GM13976 (cell line): ENCODE measurements at regions not wholly inside any gene's neighbourhood (a gene's known extent, or its start where the extent isn't known, plus 50 kb on each side); places are given as distances from the start of the nearest gene placed in this dataset.

Experiments used
- DNase-seq: peaks from one replicate; pipeline ENCODE4 v3.0.0; 2012; ENCODE audit warnings: low spot score
- CTCF ChIP-seq: IDR thresholded peaks from 2 replicates; pipeline ENCODE4 v1.5.1; 2012; ENCODE audit warnings: borderline replicate concordance, mild to moderate bottlenecking; ENCODE audit not compliant: insufficient read depth; ENCODE audit errors: extremely low read depth, missing control alignments, control extremely low read depth
- in situ Hi-C: fragments of 300-500 bp; cut with MboI; formaldehyde crosslinking; loops from one replicate; pipeline ENCODE4 v1.12.0; 2022; ENCODE audit warnings: low sequenced_read_pairs, mixed read lengths, inconsistent platforms; ENCODE audit not compliant: unreplicated experiment

- in situ Hi-C loops, result loop anchor here (5.0 to 25.0 kb wide), 3 partner anchors 217 to 522 kb away; no protein-coding TSS in a partner anchor
- DNase-seq, result peak; percentile 89
Observed at GRCh38 chr2:64859312-64860212, 129.6 kb upstream of the SLC1A4 start.

GRCh38 chr2:64860276-64860885, 128.8 kb upstream of the SLC1A4 start:
- in situ Hi-C loops, result loop anchor here (5.0 to 25.0 kb wide), 3 partner anchors 218 to 523 kb away; no protein-coding TSS in a partner anchor
- TF ChIP-seq CTCF, result no peak
- peak; percentile 70 for DNase-seq

More at GRCh38 chr2:64859312-64860212, 129.6 kb upstream of the SLC1A4 start:
- no peak for TF ChIP-seq CTCF

GRCh38 chr2:64860936-64861335, 128.3 kb upstream of the SLC1A4 start:
- in situ Hi-C loops, result loop anchor here (5.0 to 25.0 kb wide), 3 partner anchors 219 to 524 kb away; no protein-coding TSS in a partner anchor
- TF ChIP-seq CTCF, result no peak
- no peak for DNase-seq

- TF ChIP-seq CTCF, result no peak
- in situ Hi-C loops, result loop anchor here (5.0 to 25.0 kb wide), 3 partner anchors 219 to 524 kb away; no protein-coding TSS in a partner anchor
- peak; percentile 42 for DNase-seq
Observed at GRCh38 chr2:64861452-64862397, 127.5 kb upstream of the SLC1A4 start.

- DNase-seq, result no peak
- in situ Hi-C loops, result loop anchor here (5.0 to 25.0 kb wide), 3 partner anchors 220 to 525 kb away; no protein-coding TSS in a partner anchor
- TF ChIP-seq CTCF, result no peak
Observed at GRCh38 chr2:64862623-64863022, 126.6 kb upstream of the SLC1A4 start.
